Right atrium auricular region (tissue), 2 donors: ENCODE measurements at regions not wholly inside any gene's neighbourhood (a gene's known extent, or its start where the extent isn't known, plus 50 kb on each side); places are given as distances from the start of the nearest gene placed in this dataset.

Experiments
- DNase-seq: peaks from one replicate; pipeline ENCODE4 v3.0.0-alpha.2; 2019; ENCODE audit warnings: low spot score
- H3K27ac ChIP-seq, 2 donors: fragments of 200-600 bp; sonication (generic); 1 replicate in 1 of 2; 2 replicates in 1 of 2; pipeline ENCODE4 v1.5.1; 2016 to 2019
- H3K27me3 ChIP-seq, 2 donors: fragments of 200-600 bp; sonication (generic); one replicate each; pipeline versions ENCODE4 v1.5.1 to v1.6.0; 2017 to 2019
- H3K36me3 ChIP-seq: fragments of 200-600 bp; sonication (generic); one replicate; pipeline ENCODE4 v1.5.1; 2016
- H3K4me1 ChIP-seq, 2 donors: fragments of 200-600 bp; sonication (generic); one replicate each; pipeline versions ENCODE4 v1.5.1 to v1.6.0; 2017 to 2019
- H3K4me3 ChIP-seq, 2 donors: fragments of 200-600 bp; sonication (generic); 1 replicate in 1 of 2; 2 replicates in 1 of 2; pipeline ENCODE4 v1.5.1; 2017 to 2019; ENCODE audit warnings: mild to moderate bottlenecking in 1 of 2, moderate library complexity in 1 of 2
- H3K9me3 ChIP-seq, 2 donors: fragments of 200-600 bp; sonication (generic); one replicate each; pipeline ENCODE4 v1.5.1; 2019
- CTCF ChIP-seq, 2 donors: fragments of 200-600 bp; sonication (generic); IDR thresholded peaks; one replicate each; pipeline ENCODE4 v1.5.1; 2019; ENCODE audit warnings: antibody characterized with exemption in 2 of 2

DNA sequence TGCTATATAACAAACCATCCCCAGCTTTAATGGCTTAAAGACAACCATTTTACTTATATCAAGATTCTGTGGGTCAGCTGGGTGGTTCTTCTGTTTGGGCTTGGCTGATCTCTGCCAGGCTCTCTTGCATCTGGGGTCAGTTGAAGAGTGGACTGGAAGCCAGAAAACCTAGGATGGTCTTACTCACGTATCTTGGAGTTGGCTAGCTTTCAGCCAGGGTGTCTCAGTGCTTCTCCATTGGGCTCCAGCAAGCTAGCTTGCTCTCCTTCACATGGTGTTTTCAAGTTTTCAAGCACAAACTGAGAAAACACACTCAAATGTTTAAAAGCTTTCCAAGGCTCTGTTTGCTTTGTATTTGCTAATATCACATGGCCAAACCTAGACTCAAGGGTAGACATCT, 146.8 kb downstream of the PIK3R1 start:
- TF ChIP-seq CTCF (IDR thresholded peaks at IDR 0.05): no peak
- Histone ChIP-seq H3K4me3 (no peak overlapping the region), H3K27me3 (no peaks in the 10 kb centered on the region), H3K9me3 (peaks cover 0 to 6% of the 10 kb centered on the region in 2 donors), H3K27ac (no peak overlapping the region), H3K36me3 (no peaks in the 10 kb centered on the region), H3K4me1 (no peaks in the 10 kb centered on the region)
- DNase-seq: no peak

- H3K4me1 ChIP-seq: no peaks in the 10 kb centered on the region
- no peak overlapping the region for H3K27ac ChIP-seq
- no peak for TF ChIP-seq CTCF (IDR thresholded peaks at IDR 0.05)
- peaks cover 0 to 6% of the 10 kb centered on the region in 2 donors for H3K9me3 ChIP-seq
- H3K36me3 ChIP-seq: no peaks in the 10 kb centered on the region
- no peaks in the 10 kb centered on the region for H3K27me3 ChIP-seq
- DNase-seq: no peak
- no peak overlapping the region for H3K4me3 ChIP-seq
Observed at GRCh38 chr5:68365889-68366288, 150.3 kb downstream of the PIK3R1 start.

DNA sequence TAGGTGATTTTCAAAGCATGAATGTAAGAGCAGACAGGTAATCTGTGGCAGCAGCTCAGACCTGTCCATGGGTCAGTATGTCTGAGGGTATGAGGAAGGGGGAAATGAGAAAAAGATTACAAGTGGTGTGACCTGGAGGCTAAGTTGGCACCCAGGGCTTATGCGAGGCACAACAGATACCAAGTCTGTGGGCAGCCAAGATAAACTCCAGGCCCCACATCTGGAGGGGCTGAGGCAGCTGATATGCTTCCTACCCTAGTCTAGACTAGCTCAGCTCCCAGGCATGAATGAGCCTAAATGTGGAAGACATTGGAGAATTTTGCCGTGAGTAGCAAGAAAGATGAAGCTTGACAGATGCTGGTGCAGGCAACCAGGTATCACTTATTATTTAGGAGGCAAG, 151.7 kb downstream of the PIK3R1 start:
- DNase-seq: no peak
- H3K27me3 ChIP-seq: no peaks in the 10 kb centered on the region
- no peak overlapping the region for H3K27ac ChIP-seq
- H3K9me3 ChIP-seq: peaks cover 0 to 6% of the 10 kb centered on the region in 2 donors
- TF ChIP-seq CTCF (IDR thresholded peaks at IDR 0.05): no peak
- no peak overlapping the region for H3K4me3 ChIP-seq
- H3K4me1 ChIP-seq: no peaks in the 10 kb centered on the region
- H3K36me3 ChIP-seq: no peaks in the 10 kb centered on the region

GRCh38 chr5:68367717-68368116, 152.2 kb downstream of the PIK3R1 start:
- H3K9me3 ChIP-seq: peaks cover 0 to 6% of the 10 kb centered on the region in 2 donors
- H3K36me3 ChIP-seq: no peaks in the 10 kb centered on the region
- no peak for TF ChIP-seq CTCF (IDR thresholded peaks at IDR 0.05)
- H3K4me1 ChIP-seq: no peaks in the 10 kb centered on the region
- DNase-seq: no peak
- no peak overlapping the region for H3K4me3 ChIP-seq
- no peaks in the 10 kb centered on the region for H3K27me3 ChIP-seq
- no peak overlapping the region for H3K27ac ChIP-seq

DNA sequence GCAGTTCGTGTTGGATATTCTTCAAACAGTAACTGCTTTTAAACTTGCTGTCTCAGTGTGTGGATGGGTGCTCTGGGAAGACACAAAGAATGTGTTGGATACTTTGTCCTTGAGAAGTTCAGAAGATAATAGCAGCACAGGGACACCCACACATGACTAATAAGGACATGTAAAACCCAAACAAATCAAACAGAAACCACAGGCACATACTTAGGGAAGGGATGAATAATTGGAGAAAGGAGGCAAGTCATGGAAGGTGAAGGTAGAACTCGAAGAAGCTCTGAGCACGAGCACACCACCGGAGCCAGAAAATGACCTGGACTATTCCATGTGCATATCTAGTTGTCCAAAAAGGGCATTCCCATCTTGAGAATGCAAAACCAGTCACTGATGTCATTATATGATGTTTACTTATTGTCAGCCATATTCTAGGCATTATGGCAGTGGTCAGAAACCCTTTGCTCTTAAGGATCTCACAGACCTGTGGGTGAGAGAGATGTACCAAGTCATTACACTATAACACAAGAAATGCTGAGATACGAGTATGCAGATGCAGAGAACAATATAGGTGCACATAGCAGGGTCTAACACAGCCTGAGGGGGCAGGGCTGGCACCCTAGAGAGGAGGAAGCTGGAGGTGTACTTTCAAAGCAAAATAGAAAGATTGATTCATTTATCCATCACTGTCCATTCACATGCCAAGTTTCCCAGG, 152.9 kb downstream of the PIK3R1 start:
- no peaks in the 10 kb centered on the region for H3K27me3 ChIP-seq
- H3K4me3 ChIP-seq: no peak overlapping the region
- H3K27ac ChIP-seq: no peak overlapping the region
- no peaks in the 10 kb centered on the region for H3K36me3 ChIP-seq
- DNase-seq: no peak
- H3K9me3 ChIP-seq: peaks cover 0 to 2% of the 10 kb centered on the region in 2 donors
- no peaks in the 10 kb centered on the region for H3K4me1 ChIP-seq
- TF ChIP-seq CTCF (IDR thresholded peaks at IDR 0.05): no peak

DNA sequence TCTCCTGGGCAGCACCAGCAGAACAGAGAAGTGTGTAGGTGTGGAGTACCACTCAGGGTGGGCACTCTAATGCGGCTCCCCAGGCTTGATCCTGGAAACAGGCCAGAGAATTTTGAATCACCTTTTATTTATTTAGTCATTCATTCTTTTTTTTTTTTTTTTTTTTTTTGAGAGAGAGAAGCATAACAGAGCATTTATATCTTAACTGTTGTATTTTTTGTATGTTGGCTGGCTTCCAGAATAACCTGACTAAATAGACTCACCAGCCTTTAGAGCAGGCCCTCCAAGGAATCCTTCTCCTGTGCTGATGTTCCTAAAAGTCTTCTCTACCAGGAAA, 153.4 kb downstream of the PIK3R1 start:
- Histone ChIP-seq H3K4me1 (no peaks in the 10 kb centered on the region), H3K27ac (no peak overlapping the region), H3K27me3 (no peaks in the 10 kb centered on the region), H3K36me3 (no peaks in the 10 kb centered on the region), H3K9me3 (no peaks in the 10 kb centered on the region), H3K4me3 (no peak overlapping the region)
- DNase-seq: no peak
- TF ChIP-seq CTCF (IDR thresholded peaks at IDR 0.05): no peak
